ENCODE measurements at regions not wholly inside any gene's neighbourhood (a gene's known extent, or its start where the extent isn't known, plus 50 kb on each side); places are given as distances from the start of the nearest gene placed in this dataset.

DNA sequence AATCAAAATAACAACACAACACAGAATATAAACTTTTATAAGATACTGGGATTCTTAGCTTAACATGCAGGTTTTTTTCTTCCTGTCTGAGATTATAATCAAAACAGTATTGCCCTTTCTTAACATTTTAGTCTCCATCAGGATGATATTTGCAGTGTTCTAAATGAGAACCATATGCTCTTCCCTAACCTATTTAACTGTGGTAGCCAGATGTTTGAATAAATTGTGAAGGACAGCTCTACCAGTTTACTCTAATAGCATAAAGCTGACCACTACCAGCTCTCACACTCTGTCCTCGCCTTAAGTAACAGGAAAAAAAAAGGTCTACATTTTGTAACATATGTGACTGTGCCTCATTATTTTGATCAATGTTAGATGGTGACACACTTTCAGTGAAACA, 618.7 kb upstream of the SGCG start:
- no peaks in the 10 kb centered on the region for H3K27me3 ChIP-seq (ENCODE audit: insufficient read depth)

More for the DNA sequence above, 618.7 kb upstream of the SGCG start:
- H3K9me3 Mint-ChIP-seq, result peaks cover 12% of the 10 kb centered on the region; the same call in 2 of the 3 replicates
- no peak overlapping the region for H3K27ac Mint-ChIP-seq
- no peaks in the 10 kb centered on the region for H3F3A ChIP-seq (replicated peaks; ENCODE audit: low read depth)
- H3K27ac ChIP-seq (ENCODE audit: low read depth), result no peak overlapping the region
- H3K4me3 ChIP-seq, result no peak overlapping the region
- H3K4me1 ChIP-seq (ENCODE audit: insufficient read depth), result no peaks in the 10 kb centered on the region
- H3K4me1 Mint-ChIP-seq, result peaks cover 9% of the 10 kb centered on the region
- H3K27me3 Mint-ChIP-seq (ENCODE audit: insufficient read depth, low read depth, poor library complexity), result no peaks in the 10 kb centered on the region
- no peak overlapping the region for H2AFZ ChIP-seq
- no peaks in the 10 kb centered on the region for H3K79me2 ChIP-seq (replicated peaks; ENCODE audit: insufficient read depth)
- H4K20me1 ChIP-seq (replicated peaks; ENCODE audit: insufficient read depth), result no peaks in the 10 kb centered on the region
- DNase-seq (ENCODE audit: low spot score), result no peak
- no peaks in the 10 kb centered on the region for H3K9me2 ChIP-seq (ENCODE audit: insufficient read depth)
- ATAC-seq, result no peak
- H3K4me2 ChIP-seq, result no peak overlapping the region
- no peak for TF ChIP-seq ZNF331 (CRISPR knock-in tag; IDR thresholded peaks at IDR 0.05; ENCODE audit: low read depth)
- TF ChIP-seq ETS1 (IDR thresholded peaks at IDR 0.05), result no peak
- TF ChIP-seq, protein P1, sequence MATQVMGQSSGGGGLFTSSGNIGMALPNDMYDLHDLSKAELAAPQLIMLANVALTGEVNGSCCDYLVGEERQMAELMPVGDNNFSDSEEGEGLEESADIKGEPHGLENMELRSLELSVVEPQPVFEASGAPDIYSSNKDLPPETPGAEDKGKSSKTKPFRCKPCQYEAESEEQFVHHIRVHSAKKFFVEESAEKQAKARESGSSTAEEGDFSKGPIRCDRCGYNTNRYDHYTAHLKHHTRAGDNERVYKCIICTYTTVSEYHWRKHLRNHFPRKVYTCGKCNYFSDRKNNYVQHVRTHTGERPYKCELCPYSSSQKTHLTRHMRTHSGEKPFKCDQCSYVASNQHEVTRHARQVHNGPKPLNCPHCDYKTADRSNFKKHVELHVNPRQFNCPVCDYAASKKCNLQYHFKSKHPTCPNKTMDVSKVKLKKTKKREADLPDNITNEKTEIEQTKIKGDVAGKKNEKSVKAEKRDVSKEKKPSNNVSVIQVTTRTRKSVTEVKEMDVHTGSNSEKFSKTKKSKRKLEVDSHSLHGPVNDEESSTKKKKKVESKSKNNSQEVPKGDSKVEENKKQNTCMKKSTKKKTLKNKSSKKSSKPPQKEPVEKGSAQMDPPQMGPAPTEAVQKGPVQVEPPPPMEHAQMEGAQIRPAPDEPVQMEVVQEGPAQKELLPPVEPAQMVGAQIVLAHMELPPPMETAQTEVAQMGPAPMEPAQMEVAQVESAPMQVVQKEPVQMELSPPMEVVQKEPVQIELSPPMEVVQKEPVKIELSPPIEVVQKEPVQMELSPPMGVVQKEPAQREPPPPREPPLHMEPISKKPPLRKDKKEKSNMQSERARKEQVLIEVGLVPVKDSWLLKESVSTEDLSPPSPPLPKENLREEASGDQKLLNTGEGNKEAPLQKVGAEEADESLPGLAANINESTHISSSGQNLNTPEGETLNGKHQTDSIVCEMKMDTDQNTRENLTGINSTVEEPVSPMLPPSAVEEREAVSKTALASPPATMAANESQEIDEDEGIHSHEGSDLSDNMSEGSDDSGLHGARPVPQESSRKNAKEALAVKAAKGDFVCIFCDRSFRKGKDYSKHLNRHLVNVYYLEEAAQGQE (IDR thresholded peaks at IDR 0.05; ENCODE audit: unreplicated experiment), result no peak
- no peak for TF ChIP-seq POLR2AphosphoS5 (IDR thresholded peaks at IDR 0.05; ENCODE audit: low read depth)
- no peak for TF ChIP-seq EZH2phosphoT487 (IDR thresholded peaks at IDR 0.05; ENCODE audit: unreplicated experiment)
- no peak for TF ChIP-seq EZH2 (IDR thresholded peaks at IDR 0.05; ENCODE audit: low read depth, unreplicated experiment)
- no peak for TF ChIP-seq NANOG (IDR thresholded peaks at IDR 0.05; ENCODE audit: borderline replicate concordance)
- TF ChIP-seq, protein P2, sequence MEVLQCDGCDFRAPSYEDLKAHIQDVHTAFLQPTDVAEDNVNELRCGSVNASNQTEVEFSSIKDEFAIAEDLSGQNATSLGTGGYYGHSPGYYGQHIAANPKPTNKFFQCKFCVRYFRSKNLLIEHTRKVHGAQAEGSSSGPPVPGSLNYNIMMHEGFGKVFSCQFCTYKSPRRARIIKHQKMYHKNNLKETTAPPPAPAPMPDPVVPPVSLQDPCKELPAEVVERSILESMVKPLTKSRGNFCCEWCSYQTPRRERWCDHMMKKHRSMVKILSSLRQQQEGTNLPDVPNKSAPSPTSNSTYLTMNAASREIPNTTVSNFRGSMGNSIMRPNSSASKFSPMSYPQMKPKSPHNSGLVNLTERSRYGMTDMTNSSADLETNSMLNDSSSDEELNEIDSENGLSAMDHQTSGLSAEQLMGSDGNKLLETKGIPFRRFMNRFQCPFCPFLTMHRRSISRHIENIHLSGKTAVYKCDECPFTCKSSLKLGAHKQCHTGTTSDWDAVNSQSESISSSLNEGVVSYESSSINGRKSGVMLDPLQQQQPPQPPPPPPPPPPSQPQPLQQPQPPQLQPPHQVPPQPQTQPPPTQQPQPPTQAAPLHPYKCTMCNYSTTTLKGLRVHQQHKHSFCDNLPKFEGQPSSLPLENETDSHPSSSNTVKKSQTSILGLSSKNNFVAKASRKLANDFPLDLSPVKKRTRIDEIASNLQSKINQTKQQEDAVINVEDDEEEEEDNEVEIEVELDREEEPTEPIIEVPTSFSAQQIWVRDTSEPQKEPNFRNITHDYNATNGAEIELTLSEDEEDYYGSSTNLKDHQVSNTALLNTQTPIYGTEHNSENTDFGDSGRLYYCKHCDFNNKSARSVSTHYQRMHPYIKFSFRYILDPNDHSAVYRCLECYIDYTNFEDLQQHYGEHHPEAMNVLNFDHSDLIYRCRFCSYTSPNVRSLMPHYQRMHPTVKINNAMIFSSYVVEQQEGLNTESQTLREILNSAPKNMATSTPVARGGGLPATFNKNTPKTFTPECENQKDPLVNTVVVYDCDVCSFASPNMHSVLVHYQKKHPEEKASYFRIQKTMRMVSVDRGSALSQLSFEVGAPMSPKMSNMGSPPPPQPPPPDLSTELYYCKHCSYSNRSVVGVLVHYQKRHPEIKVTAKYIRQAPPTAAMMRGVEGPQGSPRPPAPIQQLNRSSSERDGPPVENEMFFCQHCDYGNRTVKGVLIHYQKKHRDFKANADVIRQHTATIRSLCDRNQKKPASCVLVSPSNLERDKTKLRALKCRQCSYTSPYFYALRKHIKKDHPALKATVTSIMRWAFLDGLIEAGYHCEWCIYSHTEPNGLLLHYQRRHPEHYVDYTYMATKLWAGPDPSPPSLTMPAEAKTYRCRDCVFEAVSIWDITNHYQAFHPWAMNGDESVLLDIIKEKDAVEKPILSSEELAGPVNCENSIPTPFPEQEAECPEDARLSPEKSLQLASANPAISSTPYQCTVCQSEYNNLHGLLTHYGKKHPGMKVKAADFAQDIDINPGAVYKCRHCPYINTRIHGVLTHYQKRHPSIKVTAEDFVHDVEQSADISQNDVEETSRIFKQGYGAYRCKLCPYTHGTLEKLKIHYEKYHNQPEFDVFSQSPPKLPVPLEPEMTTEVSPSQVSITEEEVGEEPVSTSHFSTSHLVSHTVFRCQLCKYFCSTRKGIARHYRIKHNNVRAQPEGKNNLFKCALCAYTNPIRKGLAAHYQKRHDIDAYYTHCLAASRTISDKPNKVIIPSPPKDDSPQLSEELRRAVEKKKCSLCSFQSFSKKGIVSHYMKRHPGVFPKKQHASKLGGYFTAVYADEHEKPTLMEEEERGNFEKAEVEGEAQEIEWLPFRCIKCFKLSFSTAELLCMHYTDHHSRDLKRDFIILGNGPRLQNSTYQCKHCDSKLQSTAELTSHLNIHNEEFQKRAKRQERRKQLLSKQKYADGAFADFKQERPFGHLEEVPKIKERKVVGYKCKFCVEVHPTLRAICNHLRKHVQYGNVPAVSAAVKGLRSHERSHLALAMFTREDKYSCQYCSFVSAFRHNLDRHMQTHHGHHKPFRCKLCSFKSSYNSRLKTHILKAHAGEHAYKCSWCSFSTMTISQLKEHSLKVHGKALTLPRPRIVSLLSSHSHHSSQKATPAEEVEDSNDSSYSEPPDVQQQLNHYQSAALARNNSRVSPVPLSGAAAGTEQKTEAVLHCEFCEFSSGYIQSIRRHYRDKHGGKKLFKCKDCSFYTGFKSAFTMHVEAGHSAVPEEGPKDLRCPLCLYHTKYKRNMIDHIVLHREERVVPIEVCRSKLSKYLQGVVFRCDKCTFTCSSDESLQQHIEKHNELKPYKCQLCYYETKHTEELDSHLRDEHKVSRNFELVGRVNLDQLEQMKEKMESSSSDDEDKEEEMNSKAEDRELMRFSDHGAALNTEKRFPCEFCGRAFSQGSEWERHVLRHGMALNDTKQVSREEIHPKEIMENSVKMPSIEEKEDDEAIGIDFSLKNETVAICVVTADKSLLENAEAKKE (CRISPR knock-in tag; IDR thresholded peaks at IDR 0.05), result no peak
- no peak for TF ChIP-seq JUNB (IDR thresholded peaks at IDR 0.05; ENCODE audit: unreplicated experiment)
- TF ChIP-seq STAT1 (IDR thresholded peaks at IDR 0.05; ENCODE audit: unreplicated experiment), result no peak
- TF ChIP-seq CTCF (conservative IDR thresholded peaks at IDR 0.05; ENCODE audit: low read depth in 2 of 2), result no peak
- TF ChIP-seq ZNF114 (CRISPR knock-in tag; IDR thresholded peaks at IDR 0.05), result no peak
- no peak for TF ChIP-seq CREB1 (CRISPR knock-in tag; IDR thresholded peaks at IDR 0.05; ENCODE audit: low read depth)
- H3K4me3 Mint-ChIP-seq, result no peak overlapping the region
- H3K36me3 Mint-ChIP-seq (ENCODE audit: low read depth), result no peaks in the 10 kb centered on the region; the same call in 2 of the 3 replicates
- H3K36me3 ChIP-seq (ENCODE audit: insufficient read depth), result no peaks in the 10 kb centered on the region

Data from GM23338 (cell line).